Neural progenitor cell (in vitro differentiated cells): ENCODE measurements at regions not wholly inside any gene's neighbourhood (a gene's known extent, or its start where the extent isn't known, plus 50 kb on each side); places are given as distances from the start of the nearest gene placed in this dataset.

Source experiments
- CTCF ChIP-seq: fragments of 200-600 bp; sonication (generic); IDR thresholded peaks from 2 replicates; pipeline ENCODE4 v1.5.1; 2017; ENCODE audit warnings: antibody characterized with exemption, mild to moderate bottlenecking
- EZH2 ChIP-seq: fragments of 200-600 bp; sonication (generic); IDR thresholded peaks from 2 replicates; pipeline ENCODE4 v1.6.1; 2017; ENCODE audit warnings: antibody characterized with exemption, mild to moderate bottlenecking, moderate library complexity
- EZH2phosphoT487 ChIP-seq: fragments of 200-600 bp; sonication (generic); IDR thresholded peaks from 2 replicates; pipeline ENCODE4 v1.6.1; 2017; ENCODE audit warnings: antibody characterized with exemption

GRCh38 chr7:159226011-159226702 lies 81.5 kb upstream of the VIPR2 start:
- no peak for TF ChIP-seq CTCF
- no peak for TF ChIP-seq EZH2
- no peak for TF ChIP-seq EZH2phosphoT487
